ENCODE measurements at regions not wholly inside any gene's neighbourhood (a gene's known extent, or its start where the extent isn't known, plus 50 kb on each side); places are given as distances from the start of the nearest gene placed in this dataset.

DNA sequence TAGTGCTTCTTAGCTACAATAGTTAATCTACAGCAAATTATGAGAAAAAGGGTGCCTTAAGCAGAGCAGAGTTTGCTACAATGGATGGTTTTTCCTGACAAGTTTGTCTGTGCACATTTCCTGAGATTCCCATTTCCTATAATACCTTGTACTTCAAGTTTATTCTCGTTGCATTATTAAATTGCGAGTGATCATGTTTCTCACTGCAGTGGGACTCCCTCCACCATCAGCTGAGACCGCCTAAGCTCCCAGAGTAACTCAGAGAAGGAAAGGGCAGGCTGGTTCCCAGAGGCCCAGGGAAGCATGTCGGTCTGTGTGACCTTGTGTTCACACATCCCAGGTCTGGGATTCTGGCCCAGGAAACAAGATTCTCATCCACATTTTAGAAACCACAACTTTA, 162.1 kb downstream of the ARL4C start:
- no peak for DNase-seq

GRCh38 chr2:234334151-234334550, 162.7 kb downstream of the ARL4C start:
- DNase-seq: no peak

GRCh38 chr2:234333168-234334130, 163.4 kb downstream of the ARL4C start:
- no peak for DNase-seq

- DNase-seq: no peak
These were observed 164.9 kb downstream of the ARL4C start for GRCh38 chr2:234331966-234332365.

- DNase-seq: no peak
These were observed 165.3 kb downstream of the ARL4C start for GRCh38 chr2:234331566-234331965.

DNA sequence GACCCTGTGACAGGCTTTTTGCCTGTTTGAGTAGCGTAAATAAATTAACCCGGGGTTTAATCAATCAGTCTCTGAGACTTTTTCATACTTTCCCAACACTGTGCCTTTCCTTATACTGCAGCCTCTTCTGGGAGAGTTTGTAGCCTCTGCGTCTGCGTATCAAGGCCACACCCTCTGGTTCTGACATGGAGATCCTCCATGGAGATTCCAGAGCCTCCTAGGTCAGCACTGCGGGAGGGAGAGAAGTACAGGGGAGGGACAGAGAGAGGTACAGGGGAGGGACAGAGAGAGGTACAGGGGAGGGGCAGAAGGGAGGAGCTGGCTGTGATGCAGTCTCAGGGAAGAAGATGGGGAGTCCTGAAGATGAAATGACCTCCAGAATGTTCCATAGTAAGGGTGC, 166.0 kb downstream of the ARL4C start:
- DNase-seq: no peak

DNA sequence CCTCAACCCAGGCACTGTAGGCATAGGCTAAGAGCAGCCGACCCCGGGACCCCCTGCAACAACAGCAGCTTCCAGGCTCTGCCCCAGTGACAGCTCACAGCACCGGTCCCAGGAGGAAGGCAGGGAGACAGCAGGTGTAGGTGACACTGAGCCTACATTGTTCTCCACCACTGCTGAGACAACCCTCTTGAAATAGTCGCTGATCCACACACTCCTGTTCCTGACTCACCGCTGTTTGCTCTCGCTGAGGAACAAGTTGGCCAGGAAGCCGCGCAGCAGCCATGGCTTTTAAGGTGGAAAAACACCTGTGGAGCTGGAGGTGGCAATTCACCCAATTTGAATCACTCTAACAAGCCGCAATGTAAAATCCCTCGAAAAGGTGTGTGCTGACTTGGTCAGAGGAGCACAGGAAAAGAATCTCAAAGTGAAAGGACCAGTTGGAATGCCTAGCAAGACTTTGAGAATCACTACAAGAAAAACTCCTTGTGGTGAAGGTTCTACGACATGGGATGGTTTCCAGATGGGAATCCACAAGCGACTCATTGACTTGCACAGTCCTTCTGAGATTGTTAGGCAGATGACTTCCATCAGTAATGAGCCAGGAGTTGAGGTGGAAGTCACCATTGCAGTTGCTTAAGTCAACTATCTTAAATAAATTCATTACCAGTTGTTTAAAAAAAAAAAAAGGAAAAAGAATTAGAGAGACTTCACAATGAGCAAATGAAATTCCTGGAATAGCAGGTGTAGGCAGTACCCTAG, 167.5 kb downstream of the ARL4C start:
- peak; percentile 63 for DNase-seq

GRCh38 chr2:234328444-234328990, 168.4 kb downstream of the ARL4C start:
- no peak for DNase-seq

DNA sequence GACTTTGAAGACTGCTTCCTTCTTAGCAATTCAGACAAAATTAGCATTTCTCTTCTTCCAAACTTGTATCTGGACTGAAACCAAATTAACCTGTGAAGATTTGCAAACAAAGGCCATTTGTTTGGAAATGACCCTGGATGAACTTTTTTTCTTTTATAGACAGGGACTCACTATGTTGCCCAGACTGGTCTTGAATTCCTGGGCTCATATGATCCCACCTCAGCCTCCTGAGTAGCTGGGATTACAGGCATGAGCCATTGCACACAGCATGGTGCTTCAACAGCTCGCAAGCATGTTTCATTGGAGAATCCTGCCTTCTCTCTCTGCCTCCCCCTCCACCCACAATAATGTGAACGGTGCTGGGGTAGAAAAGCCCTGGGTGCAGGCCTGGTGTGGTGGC, 170.2 kb downstream of the ARL4C start:
- DNase-seq: no peak

GRCh38 chr2:234324116-234324515, 172.8 kb downstream of the ARL4C start:
- no peak for DNase-seq

DNA sequence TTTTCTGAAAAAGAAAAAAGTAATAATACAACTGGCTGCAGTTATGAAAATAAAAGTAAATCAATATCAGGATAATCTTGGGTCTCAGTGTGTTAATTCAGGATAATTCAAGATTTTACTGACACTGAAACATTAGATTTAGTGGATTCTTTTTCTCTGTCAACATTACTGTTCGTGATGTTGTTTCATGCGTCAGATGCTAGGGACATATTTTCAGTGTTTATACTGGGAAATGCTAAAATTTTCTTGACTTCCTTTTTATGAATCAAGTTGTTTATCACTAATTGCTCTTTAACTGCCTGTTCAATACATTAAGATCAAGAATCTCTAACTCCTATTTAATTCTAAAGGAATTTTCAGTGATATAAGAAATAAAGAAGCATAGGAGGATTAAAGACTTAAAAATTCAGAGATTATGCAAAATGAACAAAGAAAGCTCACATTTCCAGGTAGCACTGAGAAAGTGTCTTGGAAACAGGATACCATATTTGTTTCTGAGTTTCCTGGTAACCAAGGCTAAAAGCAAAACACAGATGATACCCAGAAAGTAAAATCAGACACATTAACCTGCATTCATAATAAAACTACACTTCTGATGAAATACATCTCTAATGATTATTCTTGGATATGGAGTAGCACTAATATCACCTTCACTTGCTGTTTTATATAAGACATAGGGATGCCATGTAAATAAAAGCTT, 174.0 kb downstream of the ARL4C start:
- DNase-seq: no peak

GRCh38 chr2:234320066-234320465, 176.8 kb downstream of the ARL4C start:
- no peak for DNase-seq

GRCh38 chr2:234318361-234318760, 178.5 kb downstream of the ARL4C start:
- no peak for DNase-seq

GRCh38 chr2:234313558-234313957, 183.3 kb downstream of the ARL4C start:
- no peak for DNase-seq

DNA sequence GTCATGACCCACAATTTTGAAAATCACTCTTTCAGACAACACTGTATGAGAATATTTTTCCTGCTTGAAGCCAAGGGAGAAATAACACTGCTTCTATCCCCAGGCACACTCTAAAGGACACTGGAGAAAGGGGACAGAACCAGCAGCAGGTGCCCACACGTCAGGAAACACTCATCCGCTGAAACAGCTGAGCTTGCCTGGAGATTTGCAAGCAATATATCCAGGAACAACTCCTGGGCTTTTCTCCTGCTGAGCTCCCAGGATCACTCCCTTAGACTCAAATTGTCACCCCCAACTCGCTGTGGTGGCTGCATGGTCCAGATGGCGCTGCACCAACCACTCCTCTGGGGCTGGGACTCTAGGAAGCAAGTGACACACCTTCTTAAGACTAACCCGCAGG, 186.7 kb downstream of the ARL4C start:
- DNase-seq: no peak

GRCh38 chr2:234309431-234309830, 187.4 kb downstream of the ARL4C start:
- no peak for DNase-seq

DNA sequence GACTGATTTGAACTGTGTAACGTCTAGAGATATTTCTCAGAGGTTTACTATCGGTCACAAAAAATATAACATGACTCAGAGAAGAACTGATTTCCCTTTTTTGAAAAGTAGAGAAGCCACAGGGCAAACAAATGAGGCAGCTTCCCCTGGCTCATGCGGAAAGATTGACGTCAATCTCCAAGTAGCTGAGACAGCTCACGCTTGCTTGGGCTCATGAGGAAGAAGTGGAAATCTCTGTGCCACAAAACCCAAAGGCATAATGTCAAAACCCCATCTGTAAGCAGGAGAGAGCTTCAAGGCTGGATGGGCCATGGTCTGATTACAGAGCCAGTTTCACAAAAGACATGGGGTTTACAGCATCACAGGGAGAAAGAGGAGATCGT, 188.1 kb downstream of the ARL4C start:
- no peak for DNase-seq

DNA sequence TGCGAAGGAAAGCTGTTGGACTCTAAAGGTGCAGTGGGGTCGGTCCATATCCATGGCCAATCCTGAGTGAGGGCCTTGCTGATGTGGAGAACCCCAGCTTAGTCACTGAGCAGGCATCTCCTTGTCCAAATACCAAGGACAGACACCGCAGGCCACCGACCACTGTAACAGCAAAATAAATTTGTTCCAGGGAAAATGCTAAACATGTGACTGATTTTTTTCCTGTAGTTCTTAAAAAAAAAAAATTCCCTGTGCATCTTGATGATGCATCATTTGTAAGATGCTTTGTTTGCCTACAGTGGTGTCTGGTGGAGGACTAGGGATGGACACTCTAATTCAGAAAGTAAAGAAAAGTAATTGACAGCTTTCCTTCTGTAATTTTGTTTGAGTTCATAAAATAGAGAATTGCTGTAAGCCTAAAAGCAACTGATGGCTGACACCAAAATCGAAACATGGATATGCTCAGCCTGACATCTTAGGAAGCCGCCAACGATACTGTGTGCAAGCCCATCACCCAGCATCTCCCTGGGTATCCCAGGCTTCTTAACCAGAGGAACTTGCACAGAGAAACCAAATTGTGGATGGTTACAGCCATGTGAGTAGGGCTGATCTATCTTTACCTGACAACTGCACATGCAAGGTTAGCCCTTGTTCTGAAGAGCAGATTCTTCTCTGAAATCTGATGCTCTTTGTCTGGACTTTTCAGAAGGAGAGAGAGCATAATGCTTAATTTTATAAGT, 188.6 kb downstream of the ARL4C start:
- DNase-seq: no peak

DNA sequence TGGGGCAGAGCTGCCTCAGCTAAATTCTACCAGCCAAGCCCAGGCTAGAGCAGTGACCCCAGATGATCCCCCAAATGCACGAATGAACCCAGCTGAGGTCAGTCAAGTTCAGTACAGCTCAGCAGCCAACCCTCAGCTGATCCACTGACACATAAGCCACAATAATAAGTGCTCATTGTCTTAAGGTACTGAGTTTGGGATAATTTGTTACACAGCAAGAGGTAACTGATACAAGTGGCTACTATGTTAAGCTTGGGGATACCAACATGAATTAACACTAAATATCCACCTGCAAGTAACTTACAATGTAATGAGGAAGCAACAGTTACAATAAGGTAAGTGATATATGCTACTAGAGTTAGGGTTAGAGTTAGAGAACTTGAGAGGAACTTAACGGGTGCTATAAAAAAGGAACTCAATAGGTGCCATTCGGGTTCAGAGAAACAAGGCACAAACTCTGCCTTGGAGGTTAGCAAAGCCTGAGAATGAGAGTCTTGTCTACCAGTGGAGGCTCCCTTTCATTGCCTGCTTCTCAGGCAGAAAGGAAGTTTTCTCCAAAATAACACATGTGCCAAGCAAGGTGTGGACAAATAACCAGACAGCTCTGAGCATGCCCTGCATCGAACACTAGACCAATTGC, 189.4 kb downstream of the ARL4C start:
- no peak for DNase-seq

- no peak for DNase-seq
These were observed 190.3 kb downstream of the ARL4C start for GRCh38 chr2:234306426-234307173.

DNA sequence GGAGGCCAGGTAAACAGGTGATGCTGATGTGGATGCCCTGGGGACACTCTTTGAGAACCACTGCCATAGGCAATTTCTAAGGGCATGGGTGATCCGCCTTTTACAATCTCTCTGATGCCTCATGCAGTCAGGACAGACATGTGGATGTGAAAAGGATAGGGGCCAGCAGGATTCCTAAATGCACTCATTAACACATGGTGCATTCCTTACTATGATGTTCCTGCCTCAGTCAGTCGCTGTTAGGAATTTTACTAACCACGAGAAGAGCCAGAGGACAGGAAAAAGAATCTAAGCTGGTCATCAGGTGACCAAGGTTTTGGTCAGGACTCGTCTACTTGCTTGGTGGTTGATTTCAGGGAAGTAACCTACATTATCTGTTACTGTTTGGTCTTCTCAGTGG, 191.0 kb downstream of the ARL4C start:
- DNase-seq: no peak

Measured in NCI-H510A treated with DMSO at 0.1 percent for 48 hours (cell line).